KBM-7 (cell line): ENCODE measurements at regions not wholly inside any gene's neighbourhood (a gene's known extent, or its start where the extent isn't known, plus 50 kb on each side); places are given as distances from the start of the nearest gene placed in this dataset.
"Not testable (repeated sequence)": the region's sequence is repeated elsewhere in the genome, so short reads cannot be mapped to it uniquely, and the experiment has no call there.

Source experiments
- DNase-seq: peaks from one replicate; pipeline ENCODE4 v3.0.0-alpha.2; 2015
- in situ Hi-C: fragments of 300-500 bp; cut with MboI; formaldehyde crosslinking; loops from 2 replicates; pipeline ENCODE4 v1.14.3; 2020; ENCODE audit warnings: low sequenced_read_pairs, low pct_unique_long_range_greater_than_20kb, mixed read lengths

- in situ Hi-C loops, DNase-seq: not testable (repeated sequence)
Measured at GRCh38 chrX:146119074-146119473, 301.4 kb downstream of the SLITRK2 start.

DNA sequence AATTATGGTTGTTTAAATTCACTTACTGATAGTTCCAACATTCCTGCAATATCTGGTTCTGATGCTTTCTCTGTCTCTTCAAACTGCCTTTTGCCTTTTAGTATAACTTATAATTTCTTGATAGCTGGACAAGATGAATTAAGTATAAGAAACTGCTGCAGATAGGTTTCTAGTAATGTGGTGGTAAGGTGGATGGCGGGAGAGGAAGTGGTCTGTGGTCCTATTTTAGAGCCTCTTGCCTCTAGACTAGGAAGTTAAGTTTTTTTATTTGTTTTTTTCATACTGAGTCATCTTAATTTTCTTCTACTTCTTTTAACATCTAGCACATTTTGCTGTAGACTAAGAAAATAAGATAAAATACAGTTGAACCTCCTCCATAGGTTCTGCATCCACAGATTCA, 310.0 kb downstream of the SLITRK2 start:
- in situ Hi-C loops, result no loop called here
- no peak for DNase-seq

DNA sequence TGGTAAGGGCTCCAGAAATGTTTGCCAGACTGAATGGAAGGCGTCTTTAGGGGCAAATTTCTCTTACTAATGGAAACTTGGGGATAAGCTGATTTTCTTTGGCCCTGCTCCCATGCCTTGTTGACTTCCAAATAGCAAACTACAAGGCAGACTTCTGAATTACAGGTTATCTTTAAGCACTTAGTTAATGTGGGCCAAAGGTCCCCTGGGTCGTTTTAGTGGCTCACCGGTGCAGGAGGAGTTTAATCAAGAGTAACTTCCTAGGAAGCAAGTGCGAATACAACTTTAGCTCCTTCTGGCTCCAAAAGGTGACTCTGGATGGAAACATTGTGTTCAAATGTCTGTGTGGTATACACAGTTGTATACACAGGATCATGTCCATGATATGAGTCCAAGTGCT, 323.6 kb downstream of the SLITRK2 start:
- in situ Hi-C loops, result no loop called here
- DNase-seq, result no peak

GRCh38 chrX:146144039-146144438, 326.4 kb downstream of the SLITRK2 start:
- no peak for DNase-seq
- in situ Hi-C loops, result no loop called here

- in situ Hi-C loops, result no loop called here
- no peak for DNase-seq
Measured at GRCh38 chrX:146154191-146154590, 336.6 kb downstream of the SLITRK2 start.

DNA sequence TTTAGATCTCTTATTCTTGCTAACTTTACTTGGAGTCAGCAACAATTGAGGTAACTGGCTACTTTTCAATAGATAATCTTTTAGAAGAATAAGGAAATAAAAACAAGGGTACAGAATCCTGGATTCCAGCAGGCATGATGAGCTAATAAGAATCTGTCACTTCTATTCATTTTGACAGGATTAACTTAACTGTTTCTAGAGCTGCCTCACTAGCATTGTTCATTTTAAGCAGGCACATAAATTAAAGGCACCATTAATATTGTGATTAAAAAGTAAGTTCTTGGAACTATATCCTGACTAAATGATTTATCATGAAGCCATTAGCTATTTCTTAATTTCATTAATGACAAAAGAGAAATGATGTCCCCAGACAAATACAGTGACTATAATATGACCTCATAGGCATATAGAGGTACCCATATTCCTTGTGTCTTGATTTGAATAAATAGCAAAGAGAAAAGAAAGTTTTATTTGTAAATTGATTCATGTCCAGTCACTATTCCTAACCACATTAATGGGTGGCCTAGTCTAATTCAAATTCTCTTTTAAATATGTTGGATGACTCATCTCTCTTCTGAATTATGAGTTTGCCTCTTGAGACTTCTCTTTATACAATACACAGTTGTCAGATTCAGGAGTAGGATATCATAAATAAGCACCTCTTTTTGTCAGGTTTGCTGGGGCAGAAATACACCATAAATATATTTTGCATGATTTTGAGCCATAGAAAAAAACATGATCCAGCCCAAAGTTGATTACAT, 343.0 kb downstream of the SLITRK2 start:
- no peak for DNase-seq
- in situ Hi-C loops, result no loop called here

DNA sequence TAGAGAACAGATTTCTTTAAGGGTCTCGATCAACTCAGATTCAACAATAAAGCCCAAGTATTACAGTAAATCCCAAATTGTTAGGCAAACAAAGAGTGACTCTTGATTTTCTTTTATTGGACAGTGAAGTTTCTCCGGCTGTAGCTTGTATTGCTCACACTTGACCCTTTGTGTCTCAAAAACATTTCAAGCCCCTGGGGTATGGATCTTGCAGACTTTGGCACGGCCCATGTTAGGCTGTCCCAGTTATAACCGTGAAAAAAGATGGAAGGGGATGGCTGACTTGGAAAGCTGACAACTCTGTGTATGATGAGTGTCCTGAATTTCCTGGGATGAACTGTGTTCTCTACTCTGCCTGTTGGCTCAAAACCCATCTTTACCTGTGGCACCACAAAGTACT, 356.1 kb downstream of the SLITRK2 start:
- in situ Hi-C loops, result no loop called here
- DNase-seq, result no peak

DNA sequence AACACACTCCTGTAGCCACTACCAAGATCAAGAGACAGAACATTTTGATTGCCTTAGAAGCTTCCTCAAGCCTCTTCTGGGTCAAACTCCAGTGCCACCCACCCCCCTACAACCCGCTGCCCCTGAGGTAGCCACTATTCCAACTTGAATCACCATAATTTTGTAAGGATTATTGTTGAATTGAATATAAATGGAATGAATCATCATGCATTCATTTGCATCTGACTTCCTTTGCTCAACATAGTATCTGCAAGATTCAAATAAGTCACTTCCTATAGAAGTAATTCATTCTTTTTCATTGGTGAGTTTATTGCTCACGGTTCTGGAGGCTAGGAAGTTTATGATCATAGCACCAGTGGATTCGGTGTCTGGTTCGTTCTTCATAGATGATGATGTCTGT, 364.2 kb downstream of the SLITRK2 start:
- DNase-seq, result no peak
- in situ Hi-C loops, result no loop called here

DNA sequence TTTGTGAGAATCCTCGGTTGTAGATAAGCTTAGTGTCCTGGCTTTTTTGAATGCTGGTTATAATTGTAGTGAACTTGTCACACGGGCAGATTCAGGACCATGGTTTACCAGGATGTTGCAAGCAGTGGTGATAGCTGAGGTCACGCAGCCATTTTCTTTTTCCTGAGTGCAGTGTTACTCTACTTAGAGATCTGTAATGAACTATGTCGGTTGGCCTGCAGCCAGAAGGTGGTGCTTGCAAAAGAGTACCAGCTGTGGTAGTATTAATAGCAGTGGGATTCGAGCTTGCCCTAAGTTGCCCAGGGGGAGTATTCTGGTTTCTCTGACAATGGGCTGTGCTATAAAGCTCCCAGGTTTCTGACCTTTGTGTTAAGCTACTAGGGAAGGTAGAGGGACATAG, 368.9 kb downstream of the SLITRK2 start:
- no peak for DNase-seq
- in situ Hi-C loops, result no loop called here

DNA sequence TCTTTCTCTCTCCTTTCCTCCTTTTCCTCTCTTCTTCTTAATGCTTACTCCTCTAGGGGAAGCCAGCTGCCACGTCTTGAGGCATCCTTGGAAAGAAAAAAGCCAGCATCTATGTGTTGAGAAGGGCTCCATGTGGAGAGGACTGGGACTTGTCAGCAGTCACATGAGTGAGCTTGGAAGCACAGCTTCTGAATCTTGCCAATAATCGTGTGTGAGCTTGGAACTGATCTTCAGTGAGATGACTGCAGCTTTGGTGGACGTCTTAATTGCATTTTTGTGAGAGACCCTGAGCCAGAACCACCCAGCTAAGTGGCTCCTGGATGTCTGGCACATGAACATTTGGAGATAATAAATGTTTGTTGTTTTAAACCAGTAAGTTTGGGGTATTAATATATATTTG, 371.7 kb downstream of the SLITRK2 start:
- no peak for DNase-seq

GRCh38 chrX:146208821-146209220, 391.2 kb downstream of the SLITRK2 start:
- in situ Hi-C loops, result no loop called here
- DNase-seq, result no peak

More for the DNA sequence above, 371.7 kb downstream of the SLITRK2 start:
- in situ Hi-C loops, result no loop called here

- in situ Hi-C loops, result no loop called here
- DNase-seq, result peak; percentile 20
Measured at GRCh38 chrX:146224442-146224841, 406.8 kb downstream of the SLITRK2 start.

DNA sequence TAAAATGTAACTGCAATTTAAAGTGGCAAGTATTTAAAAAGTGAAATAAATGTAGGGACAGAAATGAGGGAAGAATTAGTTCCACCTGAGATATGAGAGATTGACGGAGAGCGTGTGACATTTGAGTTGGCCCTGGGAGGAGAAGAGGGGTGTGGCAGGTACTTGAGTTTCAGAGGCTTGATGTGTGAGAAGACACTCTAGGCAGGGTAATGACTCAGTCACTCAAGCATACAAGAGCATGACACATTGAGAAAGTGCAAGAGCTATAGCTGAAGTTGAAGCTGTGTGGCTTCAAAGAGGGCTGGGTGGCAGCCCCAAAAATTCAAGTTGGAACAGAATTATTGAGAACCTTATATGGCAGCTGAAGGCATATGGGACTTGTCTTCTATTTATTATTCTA, 420.5 kb downstream of the SLITRK2 start:
- in situ Hi-C loops, result no loop called here
- DNase-seq, result no peak

- in situ Hi-C loops, result no loop called here
- no peak for DNase-seq
Measured at GRCh38 chrX:146241902-146242301, 424.3 kb downstream of the SLITRK2 start.

GRCh38 chrX:146243041-146243440, 425.4 kb downstream of the SLITRK2 start:
- DNase-seq, result no peak
- in situ Hi-C loops, result no loop called here

GRCh38 chrX:146259207-146259606, 441.6 kb downstream of the SLITRK2 start:
- in situ Hi-C loops, result no loop called here
- no peak for DNase-seq

GRCh38 chrX:146264763-146265375, 447.2 kb downstream of the SLITRK2 start:
- in situ Hi-C loops, result no loop called here
- DNase-seq, result no peak

DNA sequence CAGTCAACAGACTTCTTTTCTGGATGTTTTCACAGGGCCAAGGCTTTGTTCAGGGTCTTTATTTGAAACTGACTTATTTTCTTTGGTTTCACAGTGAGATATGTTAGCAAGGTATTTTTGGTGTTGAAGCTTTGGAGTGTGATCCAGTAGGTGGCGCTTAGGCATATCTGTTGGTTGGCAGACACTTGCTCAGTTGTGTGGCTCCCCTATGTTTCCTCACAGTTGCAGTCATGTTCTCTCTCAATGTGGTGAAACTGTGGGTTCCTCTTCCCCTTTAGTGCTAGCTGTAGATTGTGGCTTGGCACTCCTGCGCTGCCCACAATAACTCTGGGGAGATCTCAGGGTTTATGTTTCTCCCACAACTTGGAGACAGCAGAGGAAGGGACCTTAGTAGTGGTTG, 460.8 kb downstream of the SLITRK2 start:
- in situ Hi-C loops, result no loop called here
- DNase-seq, result peak; percentile 66
